Activated T-cell treated with anti-CD3 and anti-CD28 coated beads, Interleukin-2, amount 50 U/mL, for 24 hours (primary cell): ENCODE measurements at regions not wholly inside any gene's neighbourhood (a gene's known extent, or its start where the extent isn't known, plus 50 kb on each side); places are given as distances from the start of the nearest gene placed in this dataset.

ENCODE experiments used
- DNase-seq: peaks from one replicate; pipeline ENCODE4 v3.0.0-alpha.2; 2020
- H3K27ac Mint-ChIP-seq: 2 replicates; pipeline ENCODE4 v1.8.0; 2020; ENCODE audit warnings: mild to moderate bottlenecking, mixed read lengths
- H3K27me3 Mint-ChIP-seq: 2 replicates; pipeline ENCODE4 v1.8.0; 2020; ENCODE audit warnings: mixed read lengths
- H3K36me3 Mint-ChIP-seq: 2 replicates; pipeline ENCODE4 v1.8.0; 2020; ENCODE audit warnings: low read depth, mixed read lengths
- H3K4me1 Mint-ChIP-seq: 2 replicates; pipeline ENCODE4 v1.8.0; 2020; ENCODE audit warnings: low read depth, mixed read lengths
- H3K4me3 Mint-ChIP-seq: 2 replicates; pipeline ENCODE4 v1.8.0; 2020; ENCODE audit warnings: mild to moderate bottlenecking, moderate library complexity, mixed read lengths
- H3K9me3 Mint-ChIP-seq: 2 replicates; pipeline ENCODE4 v1.8.0; 2020; ENCODE audit warnings: mixed read lengths

GRCh38 chr10:33454554-33454953, 120.1 kb upstream of the NRP1 start:
- Mint-ChIP-seq H3K36me3 (no peaks in the 10 kb centered on the region), H3K4me1 (no peaks in the 10 kb centered on the region), H3K27me3 (peaks cover 2% of the 10 kb centered on the region), H3K27ac (no peak overlapping the region), H3K9me3 (peaks cover 9% of the 10 kb centered on the region), H3K4me3 (no peak overlapping the region)
- DNase-seq, result no peak

GRCh38 chr10:33453081-33454025, 118.9 kb upstream of the NRP1 start:
- DNase-seq, result no peak
- peaks cover 9% of the 10 kb centered on the region for H3K9me3 Mint-ChIP-seq
- H3K27me3 Mint-ChIP-seq, result peaks cover 2% of the 10 kb centered on the region
- no peak overlapping the region for H3K27ac Mint-ChIP-seq
- no peaks in the 10 kb centered on the region for H3K4me1 Mint-ChIP-seq
- H3K4me3 Mint-ChIP-seq, result no peak overlapping the region
- H3K36me3 Mint-ChIP-seq, result no peaks in the 10 kb centered on the region

DNA sequence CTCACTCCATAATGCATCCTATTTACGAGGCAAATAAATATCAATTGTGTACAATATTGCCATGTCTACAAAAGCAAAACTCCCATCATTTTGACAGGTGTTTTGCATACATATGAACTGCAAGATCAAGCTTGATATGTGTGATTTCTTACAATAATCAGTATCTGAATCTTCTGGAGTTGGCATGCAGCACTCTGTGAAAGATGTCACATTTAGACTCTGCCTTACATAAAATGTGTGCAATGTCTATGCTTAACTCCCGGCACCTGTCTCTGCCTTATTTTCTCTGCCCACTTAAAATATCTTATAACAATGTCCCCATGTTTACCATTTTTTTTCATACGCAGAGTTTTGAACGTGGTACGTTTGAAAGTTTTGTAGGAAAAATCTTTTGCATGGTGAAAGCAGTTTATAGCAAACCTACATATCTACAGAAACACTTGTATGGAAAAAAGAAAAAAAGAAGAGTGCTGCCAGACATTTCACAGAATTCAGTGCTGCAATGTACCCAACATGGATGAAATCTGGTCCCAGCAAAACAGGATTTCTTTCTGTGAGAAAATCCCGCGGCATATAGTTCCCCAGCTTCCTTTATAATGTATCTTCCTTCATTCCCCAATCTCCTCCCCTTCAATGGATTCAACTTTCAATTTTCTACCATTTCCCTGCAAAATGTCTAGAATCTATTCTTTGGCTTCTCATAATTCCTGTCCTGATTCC, 114.1 kb upstream of the NRP1 start:
- Mint-ChIP-seq H3K4me1 (no peaks in the 10 kb centered on the region), H3K27me3 (peaks cover 14% of the 10 kb centered on the region), H3K9me3 (peaks cover 9% of the 10 kb centered on the region), H3K27ac (no peak overlapping the region), H3K4me3 (no peak overlapping the region), H3K36me3 (no peaks in the 10 kb centered on the region)
- no peak for DNase-seq

DNA sequence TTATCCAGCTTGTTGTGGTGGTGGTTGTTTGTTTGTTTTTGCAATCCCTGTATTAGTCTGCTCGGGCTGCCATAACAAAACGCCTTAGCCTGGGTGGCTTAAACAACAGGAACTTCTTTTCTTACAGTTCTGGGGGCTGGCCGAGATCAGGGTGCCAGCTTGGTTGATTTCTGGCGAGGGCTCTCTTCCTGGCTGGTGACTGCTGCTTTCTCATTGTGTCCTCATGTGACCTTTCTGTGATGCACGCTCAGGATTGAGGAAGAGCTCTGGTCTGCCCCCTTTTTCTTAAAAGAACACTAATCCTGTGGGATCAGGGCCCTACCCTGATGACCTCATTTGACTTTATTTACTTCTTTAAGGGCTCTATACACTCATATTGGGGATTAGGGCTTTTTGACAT, 107.1 kb upstream of the NRP1 start:
- no peak overlapping the region for H3K27ac Mint-ChIP-seq
- no peaks in the 10 kb centered on the region for H3K36me3 Mint-ChIP-seq
- H3K9me3 Mint-ChIP-seq, result no peaks in the 10 kb centered on the region
- no peak for DNase-seq
- H3K27me3 Mint-ChIP-seq, result peaks cover 30% of the 10 kb centered on the region
- H3K4me3 Mint-ChIP-seq, result no peak overlapping the region
- H3K4me1 Mint-ChIP-seq, result no peaks in the 10 kb centered on the region

DNA sequence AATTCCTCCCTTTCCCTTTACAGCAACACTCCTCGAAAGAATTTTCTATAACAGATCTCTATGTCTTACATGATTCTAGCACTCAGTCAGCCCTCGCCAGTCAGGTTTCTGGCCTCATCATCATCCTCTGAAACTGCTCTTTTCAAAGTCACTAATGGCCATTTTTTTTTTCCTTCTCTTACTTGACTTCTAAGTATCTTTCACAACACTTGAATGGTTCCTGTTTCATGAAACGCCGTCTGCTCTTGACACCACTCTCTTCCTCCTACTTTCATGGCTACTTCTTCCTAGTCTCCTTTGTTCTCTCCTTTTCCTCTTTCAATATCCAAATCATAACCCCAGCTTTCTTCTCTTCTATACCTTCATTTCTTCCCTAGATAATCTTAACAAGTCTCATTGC, 100.5 kb upstream of the NRP1 start:
- Mint-ChIP-seq H3K27ac (no peak overlapping the region), H3K4me1 (no peaks in the 10 kb centered on the region), H3K4me3 (no peak overlapping the region), H3K27me3 (peaks cover 19% of the 10 kb centered on the region), H3K36me3 (no peaks in the 10 kb centered on the region), H3K9me3 (no peaks in the 10 kb centered on the region)
- DNase-seq, result no peak

GRCh38 chr10:33428682-33429081, 94.2 kb upstream of the NRP1 start:
- Mint-ChIP-seq H3K4me3 (no peak overlapping the region), H3K9me3 (no peaks in the 10 kb centered on the region), H3K27ac (no peak overlapping the region), H3K27me3 (peaks cover 34% of the 10 kb centered on the region), H3K4me1 (no peaks in the 10 kb centered on the region), H3K36me3 (no peaks in the 10 kb centered on the region)
- no peak for DNase-seq

DNA sequence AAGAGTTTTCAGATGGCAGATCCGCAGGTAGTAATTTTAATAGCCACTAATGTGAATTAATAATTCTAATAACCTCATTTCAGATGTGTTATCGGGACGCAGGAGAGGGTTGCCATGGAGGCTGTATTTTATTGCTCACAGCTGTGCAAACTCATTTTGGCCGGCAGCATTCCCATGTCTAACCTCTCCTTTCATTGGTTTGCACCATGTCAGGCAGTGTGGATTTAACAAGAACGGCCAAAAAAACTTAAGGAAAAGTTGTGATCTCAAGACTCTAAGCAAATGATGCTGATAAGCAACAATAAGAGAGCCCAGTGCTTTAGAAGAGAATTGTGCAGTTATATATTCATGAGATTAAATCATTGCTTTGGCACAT, 88.7 kb upstream of the NRP1 start:
- H3K27ac Mint-ChIP-seq, result no peak overlapping the region
- DNase-seq, result no peak
- no peak overlapping the region for H3K4me3 Mint-ChIP-seq
- H3K9me3 Mint-ChIP-seq, result no peaks in the 10 kb centered on the region
- H3K27me3 Mint-ChIP-seq, result peaks cover 43% of the 10 kb centered on the region
- no peaks in the 10 kb centered on the region for H3K36me3 Mint-ChIP-seq
- H3K4me1 Mint-ChIP-seq, result no peaks in the 10 kb centered on the region

DNA sequence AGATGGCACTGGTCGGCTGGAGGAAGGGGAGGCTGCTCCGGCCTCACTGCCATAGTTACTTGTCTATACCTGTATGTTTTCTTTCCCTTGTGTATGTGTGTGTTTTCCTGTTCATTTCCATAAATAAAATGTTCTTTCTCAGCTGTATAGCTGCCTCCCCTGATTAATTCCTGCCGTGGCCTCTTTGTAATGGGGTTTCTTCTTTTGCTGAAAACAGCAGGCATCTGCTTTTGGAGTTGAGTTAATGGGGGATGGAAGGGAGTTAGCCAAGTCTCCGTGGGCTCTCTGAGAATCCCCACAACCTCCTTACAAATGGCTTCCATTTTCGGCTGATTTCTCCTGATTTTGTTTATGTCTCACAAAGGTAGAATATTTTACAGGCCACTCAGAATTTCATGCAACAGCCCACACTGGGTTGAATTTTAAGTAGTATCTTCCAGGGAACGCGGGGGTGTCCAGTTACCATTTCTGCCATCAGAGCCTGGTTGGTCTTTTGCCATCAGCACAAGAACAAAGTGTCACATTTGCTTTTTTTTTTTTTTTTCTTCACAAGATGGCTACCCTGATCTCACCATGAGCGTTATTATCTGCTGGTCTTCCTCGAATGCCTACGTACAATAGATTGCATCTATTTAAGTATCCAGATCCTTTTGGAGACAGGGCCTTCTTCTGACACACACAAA, 88.1 kb upstream of the NRP1 start:
- H3K36me3 Mint-ChIP-seq, result no peaks in the 10 kb centered on the region
- H3K4me3 Mint-ChIP-seq, result no peak overlapping the region
- peaks cover 43% of the 10 kb centered on the region for H3K27me3 Mint-ChIP-seq
- DNase-seq, result no peak
- no peaks in the 10 kb centered on the region for H3K9me3 Mint-ChIP-seq
- H3K4me1 Mint-ChIP-seq, result no peaks in the 10 kb centered on the region
- H3K27ac Mint-ChIP-seq, result no peak overlapping the region

GRCh38 chr10:33421789-33422462, 87.5 kb upstream of the NRP1 start:
- Mint-ChIP-seq H3K36me3 (no peaks in the 10 kb centered on the region), H3K4me3 (no peak overlapping the region), H3K4me1 (no peaks in the 10 kb centered on the region), H3K27ac (no peak overlapping the region), H3K27me3 (peaks cover 46% of the 10 kb centered on the region), H3K9me3 (no peaks in the 10 kb centered on the region)
- no peak for DNase-seq

GRCh38 chr10:33419311-33419710, 84.8 kb upstream of the NRP1 start:
- H3K27ac Mint-ChIP-seq, result no peak overlapping the region

DNA sequence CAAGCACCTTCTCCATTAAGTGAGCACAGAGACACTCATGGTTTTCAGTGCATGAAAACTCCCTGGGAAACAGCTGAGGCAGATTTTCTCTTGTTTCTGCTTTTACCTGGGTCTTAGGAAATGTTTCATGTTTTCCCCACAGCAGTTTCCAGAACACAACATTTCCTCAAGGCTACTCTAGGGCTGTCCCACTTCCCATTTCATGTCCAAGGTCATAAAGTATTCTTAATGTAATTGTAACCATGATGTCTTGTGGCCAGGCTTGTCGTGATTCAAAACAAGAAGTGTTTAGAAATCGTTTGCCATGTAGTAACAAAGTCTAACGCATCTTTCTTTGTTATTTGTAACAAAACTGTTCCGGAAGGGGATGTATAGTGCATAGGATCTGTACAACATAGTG, 83.8 kb upstream of the NRP1 start:
- Mint-ChIP-seq H3K27ac (no peak overlapping the region), H3K4me1 (peaks cover 7% of the 10 kb centered on the region), H3K4me3 (no peak overlapping the region), H3K9me3 (no peaks in the 10 kb centered on the region), H3K36me3 (no peaks in the 10 kb centered on the region), H3K27me3 (peaks cover 59% of the 10 kb centered on the region)
- DNase-seq, result no peak

More at GRCh38 chr10:33419311-33419710, 84.8 kb upstream of the NRP1 start:
- H3K9me3 Mint-ChIP-seq, result no peaks in the 10 kb centered on the region
- no peaks in the 10 kb centered on the region for H3K36me3 Mint-ChIP-seq
- H3K27me3 Mint-ChIP-seq, result peaks cover 60% of the 10 kb centered on the region
- no peak for DNase-seq
- peaks cover 7% of the 10 kb centered on the region for H3K4me1 Mint-ChIP-seq
- H3K4me3 Mint-ChIP-seq, result no peak overlapping the region

DNA sequence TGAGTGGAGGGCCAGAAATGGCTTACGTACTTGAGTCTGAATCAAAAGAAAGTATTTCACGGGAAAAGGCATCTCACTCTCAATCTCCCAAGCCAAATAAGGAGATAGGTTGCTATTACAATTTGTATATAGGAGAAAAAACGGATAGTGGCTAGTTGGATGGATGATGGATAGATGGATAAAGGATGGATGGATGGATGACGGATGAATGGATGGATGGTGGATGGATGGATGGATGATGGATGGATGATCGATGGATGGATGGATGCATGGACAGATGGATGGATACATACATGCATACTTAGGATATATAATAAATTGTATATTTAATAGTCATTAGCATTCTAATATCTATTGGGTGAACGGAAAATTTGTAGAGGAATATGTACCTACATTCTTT, 82.2 kb upstream of the NRP1 start:
- Mint-ChIP-seq H3K4me3 (no peak overlapping the region), H3K4me1 (peaks cover 13% of the 10 kb centered on the region), H3K27me3 (peaks cover 62% of the 10 kb centered on the region), H3K9me3 (no peaks in the 10 kb centered on the region), H3K27ac (no peak overlapping the region), H3K36me3 (no peaks in the 10 kb centered on the region)
- no peak for DNase-seq

GRCh38 chr10:33416209-33416608, 81.7 kb upstream of the NRP1 start:
- DNase-seq, result no peak
- Mint-ChIP-seq H3K27me3 (peaks cover 62% of the 10 kb centered on the region), H3K27ac (no peak overlapping the region), H3K4me1 (peaks cover 13% of the 10 kb centered on the region), H3K9me3 (no peaks in the 10 kb centered on the region), H3K36me3 (no peaks in the 10 kb centered on the region), H3K4me3 (no peak overlapping the region)

DNA sequence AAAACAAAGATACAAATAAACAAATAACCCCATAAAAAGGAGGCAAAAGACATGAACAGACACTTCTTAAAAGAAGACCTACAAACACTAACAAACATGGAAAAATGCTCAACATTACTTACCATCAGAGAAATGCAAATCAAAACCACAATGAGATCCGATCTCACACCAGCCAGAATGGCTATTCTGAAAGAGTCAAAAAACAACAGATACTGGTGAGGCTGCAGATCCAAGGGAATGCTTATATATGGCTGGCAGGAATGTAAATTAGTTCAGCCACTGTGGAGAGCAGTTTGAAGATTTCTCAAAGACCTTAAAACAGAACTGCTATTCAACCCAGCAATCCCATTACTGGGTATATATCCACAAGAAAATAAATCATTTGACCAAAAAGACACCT, 80.4 kb upstream of the NRP1 start:
- H3K27ac Mint-ChIP-seq, result no peak overlapping the region
- H3K9me3 Mint-ChIP-seq, result no peaks in the 10 kb centered on the region
- H3K4me1 Mint-ChIP-seq, result peaks cover 13% of the 10 kb centered on the region
- no peak overlapping the region for H3K4me3 Mint-ChIP-seq
- peaks cover 66% of the 10 kb centered on the region for H3K27me3 Mint-ChIP-seq
- H3K36me3 Mint-ChIP-seq, result no peaks in the 10 kb centered on the region
- no peak for DNase-seq
